IPS DF 6.9 (cell line): ENCODE measurements at regions not wholly inside any gene's neighbourhood (a gene's known extent, or its start where the extent isn't known, plus 50 kb on each side); places are given as distances from the start of the nearest gene placed in this dataset.
"Not testable (repeated sequence)": the region's sequence is repeated elsewhere in the genome, so short reads cannot be mapped to it uniquely, and the experiment has no call there.

Source experiments
- DNase-seq: peaks from one replicate; pipeline ENCODE4 v3.0.0-alpha.2; 2013; ENCODE audit warnings: low read depth, low spot score
- H3K27ac ChIP-seq: one replicate; pipeline ENCODE4 v1.5.1; 2013; ENCODE audit warnings: low read length, control low read depth
- H3K27me3 ChIP-seq: 2 replicates; pipeline ENCODE4 v1.6.1; 2013; ENCODE audit warnings: mild to moderate bottlenecking, low read length; ENCODE audit not compliant: control insufficient read depth, insufficient read depth
- H3K36me3 ChIP-seq: 2 replicates; pipeline ENCODE4 v1.6.1; 2013; ENCODE audit warnings: low read length; ENCODE audit not compliant: control insufficient read depth, insufficient read depth
- H3K4me1 ChIP-seq: 2 replicates; pipeline ENCODE4 v1.6.1; 2013; ENCODE audit warnings: low read length; ENCODE audit not compliant: control insufficient read depth, insufficient read depth
- H3K4me3 ChIP-seq: 2 replicates; pipeline ENCODE4 v1.5.1; 2013; ENCODE audit warnings: mild to moderate bottlenecking, low read length
- H3K9me3 ChIP-seq: 2 replicates; pipeline ENCODE4 v1.6.1; 2013; ENCODE audit warnings: low read length, inconsistent platforms; ENCODE audit not compliant: control insufficient read depth, insufficient read depth
- WGBS: extraction: QIAGEN DNeasy Blood & Tissue Kit; methylation state at CpG from one replicate; pipeline ENCODE4 v1.1.7; 2013; ENCODE audit warnings: mixed read lengths, missing lambda C conversion rate; ENCODE audit not compliant: insufficient read length, insufficient coverage; 5-methylcytosine and 5-hydroxymethylcytosine counted together

GRCh38 chr4:72702948-72703347, 133.9 kb upstream of the ADAMTS3 start:
- H3K9me3 ChIP-seq: no peaks in the 10 kb centered on the region
- H3K27me3 ChIP-seq: no peaks in the 10 kb centered on the region
- no peak overlapping the region for H3K27ac ChIP-seq
- DNase-seq: no peak
- H3K4me3 ChIP-seq: no peak overlapping the region
- no peaks in the 10 kb centered on the region for H3K36me3 ChIP-seq
- no peaks in the 10 kb centered on the region; the same call in 1 of the 2 replicates for H3K4me1 ChIP-seq
- WGBS: no CpG with 5 or more reads among the region's 3 CpGs

DNA sequence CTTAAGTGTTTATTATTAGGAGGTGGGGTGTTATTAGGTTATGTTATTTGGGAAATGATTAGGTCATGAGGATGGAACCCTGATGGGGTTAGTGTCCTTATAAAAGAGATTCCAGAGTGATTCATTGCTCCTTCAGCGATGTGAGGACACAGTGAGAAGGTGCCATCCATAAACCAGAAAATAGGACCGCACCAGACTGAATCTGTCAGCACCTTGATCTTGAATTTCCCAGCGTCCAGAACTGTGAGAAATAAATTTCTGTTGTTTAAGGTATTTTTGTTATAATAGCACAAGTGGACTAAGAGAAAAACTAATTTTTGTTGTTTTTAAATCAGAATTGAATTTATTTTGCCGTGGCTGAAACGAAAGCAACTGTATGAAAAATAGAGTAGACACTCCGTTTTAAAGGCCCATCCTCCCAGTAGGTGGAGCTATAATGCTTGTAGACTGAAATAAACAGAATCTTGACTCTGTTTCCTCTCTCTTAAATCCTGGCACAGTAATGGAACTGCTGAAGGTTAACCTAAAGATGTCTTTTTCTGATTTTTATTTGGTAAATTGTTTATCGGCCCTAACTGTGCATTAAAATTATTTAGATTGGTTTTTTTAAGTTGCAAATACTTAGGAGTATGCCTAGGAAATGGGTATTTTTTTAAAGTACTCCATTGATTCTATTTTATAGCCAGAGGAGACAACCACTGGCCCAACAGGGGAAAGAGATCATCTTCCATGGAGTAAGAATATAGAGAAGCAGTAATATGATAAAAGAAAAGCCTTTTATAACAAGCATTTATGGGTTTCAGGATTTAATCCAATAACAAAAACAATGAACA, 133.2 kb upstream of the ADAMTS3 start:
- Histone ChIP-seq H3K27ac (no peak overlapping the region), H3K36me3 (no peaks in the 10 kb centered on the region), H3K4me3 (no peak overlapping the region), H3K27me3 (no peaks in the 10 kb centered on the region), H3K4me1 (no peaks in the 10 kb centered on the region; the same call in 1 of the 2 replicates), H3K9me3 (no peaks in the 10 kb centered on the region)
- no CpG with 5 or more reads among the region's 7 CpGs for WGBS
- DNase-seq: no peak

DNA sequence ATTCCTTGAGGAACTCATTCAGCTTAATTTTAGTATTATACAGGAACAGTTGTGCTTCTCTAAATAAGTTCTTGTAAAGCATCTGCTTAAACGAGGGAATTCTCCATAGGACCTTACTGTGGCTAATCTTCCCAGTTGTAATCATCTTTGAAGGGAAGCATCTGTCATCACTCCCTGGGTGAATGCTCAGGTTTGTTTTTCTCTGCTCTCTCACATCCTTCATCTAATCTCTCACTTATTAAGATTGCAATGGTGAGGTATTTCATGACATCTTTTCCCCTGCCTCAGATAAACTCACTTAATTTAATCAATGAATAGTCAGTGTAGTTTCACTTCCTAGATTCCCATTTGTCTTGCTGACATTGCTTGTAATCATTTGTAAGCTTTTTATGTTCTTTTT, 121.8 kb upstream of the ADAMTS3 start:
- H3K4me1 ChIP-seq: no peaks in the 10 kb centered on the region
- H3K27me3 ChIP-seq: no peaks in the 10 kb centered on the region
- no peak for DNase-seq
- no CpG with 5 or more reads among the region's 1 CpG for WGBS
- H3K36me3 ChIP-seq: no peaks in the 10 kb centered on the region
- H3K27ac ChIP-seq: no peak overlapping the region
- H3K9me3 ChIP-seq: no peaks in the 10 kb centered on the region
- no peak overlapping the region for H3K4me3 ChIP-seq

- WGBS: no CpG with 5 or more reads among the region's 1 CpG
- H3K4me3 ChIP-seq: no peak overlapping the region
- no peaks in the 10 kb centered on the region for H3K4me1 ChIP-seq
- H3K9me3 ChIP-seq: no peaks in the 10 kb centered on the region
- no peak overlapping the region for H3K27ac ChIP-seq
- H3K27me3 ChIP-seq: no peaks in the 10 kb centered on the region
- H3K36me3 ChIP-seq: no peaks in the 10 kb centered on the region
- DNase-seq: no peak
Measured at GRCh38 chr4:72689923-72690322, 120.9 kb upstream of the ADAMTS3 start.

DNA sequence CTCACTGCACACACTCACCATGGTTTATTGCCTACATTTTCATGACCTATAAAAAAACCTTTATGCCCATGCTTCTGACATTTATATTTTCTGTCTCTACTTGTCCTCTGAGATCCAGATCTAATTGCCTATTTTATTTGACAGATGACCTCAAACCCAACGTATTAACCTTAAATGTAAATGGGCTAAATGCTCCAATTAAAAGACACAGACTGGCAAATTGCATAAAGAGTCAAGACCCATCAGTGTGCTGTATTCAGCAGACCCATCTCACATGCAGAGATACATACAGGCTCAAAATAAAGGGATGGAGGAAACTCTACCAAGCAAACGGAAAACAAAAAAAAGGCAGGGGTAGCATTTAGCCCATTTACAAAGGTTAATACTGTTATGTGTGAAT, 117.4 kb upstream of the ADAMTS3 start:
- H3K4me1 ChIP-seq, H3K9me3 ChIP-seq, DNase-seq, H3K36me3 ChIP-seq, H3K4me3 ChIP-seq, H3K27ac ChIP-seq, H3K27me3 ChIP-seq: not testable (repeated sequence)
- no CpG with 5 or more reads among the region's 2 CpGs for WGBS

- no peak for DNase-seq
- H3K4me1 ChIP-seq: no peaks in the 10 kb centered on the region; the same call in 1 of the 2 replicates
- H3K36me3 ChIP-seq: no peaks in the 10 kb centered on the region
- WGBS: no CpG with 5 or more reads among the region's 2 CpGs
- H3K27me3 ChIP-seq: no peaks in the 10 kb centered on the region; the same call in 1 of the 2 replicates
- H3K4me3 ChIP-seq: no peak overlapping the region
- H3K27ac ChIP-seq: no peak overlapping the region
- no peaks in the 10 kb centered on the region for H3K9me3 ChIP-seq
Measured at GRCh38 chr4:72679666-72680065, 110.6 kb upstream of the ADAMTS3 start.

DNA sequence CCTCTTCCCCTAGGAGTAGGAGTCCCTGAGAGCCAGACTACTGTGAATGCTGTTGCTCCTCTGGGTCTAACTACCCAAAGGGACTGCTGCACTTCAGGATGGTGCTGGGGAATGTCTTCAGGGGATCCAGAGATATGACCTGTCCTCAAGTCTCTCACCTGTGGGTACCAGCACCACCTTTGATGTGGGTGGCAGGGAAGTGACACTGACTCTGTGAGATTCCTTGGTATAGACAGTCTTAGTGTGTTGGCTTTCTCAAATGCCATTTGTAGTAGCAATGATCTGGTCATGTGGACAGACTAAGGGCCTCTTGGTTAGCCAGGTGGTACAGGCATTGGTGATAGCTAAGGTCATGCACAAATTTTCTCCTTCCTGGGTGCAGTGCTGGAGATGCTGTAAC, 108.9 kb upstream of the ADAMTS3 start:
- Histone ChIP-seq H3K4me3 (no peak overlapping the region), H3K4me1 (no peaks in the 10 kb centered on the region; the same call in 1 of the 2 replicates), H3K27me3 (no peaks in the 10 kb centered on the region; the same call in 1 of the 2 replicates), H3K9me3 (no peaks in the 10 kb centered on the region), H3K36me3 (no peaks in the 10 kb centered on the region), H3K27ac (no peak overlapping the region)
- DNase-seq: no peak

DNA sequence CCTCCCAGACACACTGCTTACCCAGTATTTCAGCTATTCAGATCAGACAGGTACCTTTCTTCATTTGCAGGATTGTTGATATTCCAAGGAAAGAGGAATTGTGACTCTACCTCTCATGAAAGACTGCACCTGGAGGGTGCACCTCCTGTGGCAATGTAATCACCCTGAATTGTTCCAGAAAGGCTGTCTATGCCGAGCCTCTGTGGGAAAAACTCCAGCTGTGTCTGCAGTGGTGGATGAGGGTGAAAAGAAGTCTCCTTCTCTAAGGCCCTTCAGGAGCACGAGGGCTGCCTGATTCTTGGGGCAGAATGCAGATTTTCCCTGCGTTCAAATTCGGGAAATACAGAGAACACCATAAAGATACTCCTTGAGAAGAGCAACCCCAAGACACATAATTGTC, 108.2 kb upstream of the ADAMTS3 start:
- no CpG with 5 or more reads among the region's 4 CpGs for WGBS
- no peak overlapping the region for H3K4me3 ChIP-seq
- H3K27me3 ChIP-seq: no peaks in the 10 kb centered on the region; the same call in 1 of the 2 replicates
- H3K9me3 ChIP-seq: no peaks in the 10 kb centered on the region
- H3K4me1 ChIP-seq: no peaks in the 10 kb centered on the region; the same call in 1 of the 2 replicates
- no peaks in the 10 kb centered on the region for H3K36me3 ChIP-seq
- no peak overlapping the region for H3K27ac ChIP-seq
- no peak for DNase-seq

DNA sequence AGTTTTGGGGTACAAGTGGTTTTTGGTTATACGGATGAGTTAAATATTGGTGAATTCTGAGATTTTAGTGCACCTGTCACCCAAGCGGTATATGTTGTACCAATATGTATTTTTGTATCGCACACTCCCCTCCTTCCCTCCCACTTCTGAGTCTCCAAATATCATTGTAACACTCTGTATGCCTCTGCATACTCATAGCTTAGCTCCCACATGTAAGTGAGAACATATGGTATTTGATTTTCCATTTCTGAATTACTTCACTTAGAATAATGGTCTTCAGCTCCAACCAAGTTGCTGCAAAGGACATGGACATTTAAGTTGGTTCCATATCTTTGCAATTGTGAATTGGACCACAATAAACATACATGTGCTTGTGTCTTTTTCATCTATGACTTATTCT, 103.0 kb upstream of the ADAMTS3 start:
- Histone ChIP-seq H3K36me3 (no peaks in the 10 kb centered on the region), H3K4me3 (no peak overlapping the region), H3K4me1 (no peaks in the 10 kb centered on the region; the same call in 1 of the 2 replicates), H3K27ac (no peak overlapping the region), H3K27me3 (no peaks in the 10 kb centered on the region), H3K9me3 (no peaks in the 10 kb centered on the region)
- DNase-seq: no peak
- 100% methylated on average over 1 of the region's 3 CpGs for WGBS

GRCh38 chr4:72670521-72670920, 101.5 kb upstream of the ADAMTS3 start:
- Histone ChIP-seq H3K27ac (no peak overlapping the region), H3K27me3 (no peaks in the 10 kb centered on the region), H3K36me3 (no peaks in the 10 kb centered on the region), H3K4me1 (no peaks in the 10 kb centered on the region; the same call in 1 of the 2 replicates), H3K4me3 (no peak overlapping the region), H3K9me3 (no peaks in the 10 kb centered on the region)
- DNase-seq: no peak
- no CpG with 5 or more reads among the region's 4 CpGs for WGBS

DNA sequence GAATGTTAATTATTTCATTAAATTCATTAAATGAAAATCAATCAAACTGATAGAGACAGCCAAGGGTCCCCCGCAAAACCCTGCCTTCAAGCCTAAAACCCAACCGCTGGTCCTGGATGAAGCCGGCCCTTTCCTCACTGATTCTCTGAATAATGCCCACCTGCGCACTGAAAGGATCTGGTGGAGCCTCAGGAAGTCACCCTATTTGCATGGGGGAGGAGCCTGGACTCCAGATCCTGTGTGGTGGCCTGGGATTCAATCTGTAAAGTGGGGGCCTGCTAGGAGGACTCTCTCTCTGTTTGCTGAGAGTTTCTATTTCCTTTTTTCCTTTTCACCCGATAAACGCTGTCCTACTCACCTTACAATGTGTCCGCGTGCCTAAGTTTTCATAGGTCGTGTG, 97.9 kb upstream of the ADAMTS3 start:
- Histone ChIP-seq H3K4me1 (no peaks in the 10 kb centered on the region; the same call in 1 of the 2 replicates), H3K4me3 (no peak overlapping the region), H3K9me3 (no peaks in the 10 kb centered on the region), H3K27me3 (no peaks in the 10 kb centered on the region), H3K36me3 (no peaks in the 10 kb centered on the region), H3K27ac (no peak overlapping the region)
- no CpG with 5 or more reads among the region's 9 CpGs for WGBS
- DNase-seq: peak; percentile 33
